ENCODE measurements at regions not wholly inside any gene's neighbourhood (a gene's known extent, or its start where the extent isn't known, plus 50 kb on each side); places are given as distances from the start of the nearest gene placed in this dataset.

DNA sequence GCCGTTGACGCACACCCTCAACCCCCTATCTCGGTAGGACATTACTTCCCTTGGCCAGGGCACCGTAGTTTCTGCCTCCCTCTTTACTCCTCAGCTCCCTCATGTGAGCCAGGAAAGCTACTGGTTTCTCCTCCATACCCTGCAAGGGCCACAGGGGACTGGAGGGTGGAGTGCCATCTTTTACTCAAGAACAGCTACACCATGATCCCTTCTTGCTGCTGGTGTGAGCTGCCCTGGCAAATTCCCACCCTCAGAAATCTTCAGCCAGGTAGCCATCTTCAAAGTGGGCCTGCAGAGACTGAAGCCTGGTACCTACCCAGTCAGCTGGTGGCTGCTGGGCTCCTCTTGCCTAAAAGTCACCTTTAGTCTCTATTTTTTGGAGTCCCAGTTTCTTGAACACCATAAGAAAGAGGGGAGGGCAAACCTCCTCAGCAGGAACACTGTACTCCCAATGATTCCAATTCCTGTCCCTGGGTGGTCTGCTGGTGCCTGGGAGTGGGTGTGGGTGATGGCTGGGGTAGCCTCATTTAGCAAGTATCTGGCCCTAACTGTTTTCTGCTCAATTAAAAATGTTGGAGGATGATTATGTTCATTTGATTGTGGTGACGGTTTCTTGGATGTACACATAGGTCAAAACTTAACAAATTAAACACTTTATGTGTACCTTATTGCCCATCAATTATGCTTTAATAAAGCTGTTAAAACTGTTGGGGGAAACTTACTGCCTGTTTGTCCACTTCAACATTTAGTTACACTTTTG, 105.0 kb upstream of the NPY start:
- TF ChIP-seq, protein P1, sequence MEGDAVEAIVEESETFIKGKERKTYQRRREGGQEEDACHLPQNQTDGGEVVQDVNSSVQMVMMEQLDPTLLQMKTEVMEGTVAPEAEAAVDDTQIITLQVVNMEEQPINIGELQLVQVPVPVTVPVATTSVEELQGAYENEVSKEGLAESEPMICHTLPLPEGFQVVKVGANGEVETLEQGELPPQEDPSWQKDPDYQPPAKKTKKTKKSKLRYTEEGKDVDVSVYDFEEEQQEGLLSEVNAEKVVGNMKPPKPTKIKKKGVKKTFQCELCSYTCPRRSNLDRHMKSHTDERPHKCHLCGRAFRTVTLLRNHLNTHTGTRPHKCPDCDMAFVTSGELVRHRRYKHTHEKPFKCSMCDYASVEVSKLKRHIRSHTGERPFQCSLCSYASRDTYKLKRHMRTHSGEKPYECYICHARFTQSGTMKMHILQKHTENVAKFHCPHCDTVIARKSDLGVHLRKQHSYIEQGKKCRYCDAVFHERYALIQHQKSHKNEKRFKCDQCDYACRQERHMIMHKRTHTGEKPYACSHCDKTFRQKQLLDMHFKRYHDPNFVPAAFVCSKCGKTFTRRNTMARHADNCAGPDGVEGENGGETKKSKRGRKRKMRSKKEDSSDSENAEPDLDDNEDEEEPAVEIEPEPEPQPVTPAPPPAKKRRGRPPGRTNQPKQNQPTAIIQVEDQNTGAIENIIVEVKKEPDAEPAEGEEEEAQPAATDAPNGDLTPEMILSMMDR (IDR thresholded peaks at IDR 0.05; ENCODE audit: extremely low read depth in 1 of 2, insufficient read depth in 1 of 2, low read depth in 1 of 2, low read length in 2 of 2) = no peak
- TF ChIP-seq EZH2 (IDR thresholded peaks at IDR 0.05; ENCODE audit: borderline replicate concordance, low read depth, low read length, severe bottlenecking) (no peak), MYC (IDR thresholded peaks at IDR 0.05; ENCODE audit: low read depth, low read length) (no peak), POLR2A (IDR thresholded peaks at IDR 0.05; ENCODE audit: low read depth, low read length) (no peak), JUN (IDR thresholded peaks at IDR 0.05; ENCODE audit: borderline replicate concordance, insufficient read depth, insufficient read length, low read depth) (no peak), MAX (IDR thresholded peaks at IDR 0.05; ENCODE audit: insufficient read depth, insufficient read length) (no peak), POLR2AphosphoS5 (IDR thresholded peaks at IDR 0.05; ENCODE audit: insufficient read depth, low read depth, low read length) (no peak), FOS (IDR thresholded peaks at IDR 0.05; ENCODE audit: borderline replicate concordance, insufficient read depth, low read length) (no peak)

All from endothelial cell of umbilical vein (primary cell).